Colonic mucosa (tissue), 4 donors: ENCODE measurements at regions not wholly inside any gene's neighbourhood (a gene's known extent, or its start where the extent isn't known, plus 50 kb on each side); places are given as distances from the start of the nearest gene placed in this dataset.

Source experiments
- DNase-seq: peaks from one replicate; pipeline ENCODE4 v3.0.0-alpha.2; 2020
- H3K27ac ChIP-seq: fragments of 200-600 bp; one replicate; pipeline ENCODE4 v1.8.0; 2021
- H3K27me3 ChIP-seq: fragments of 200-600 bp; one replicate; pipeline ENCODE4 v1.8.0; 2021
- H3K36me3 ChIP-seq: fragments of 200-600 bp; one replicate; pipeline ENCODE4 v1.8.0; 2021
- H3K4me1 ChIP-seq: fragments of 200-600 bp; one replicate; pipeline ENCODE4 v1.8.0; 2021; ENCODE audit warnings: mild to moderate bottlenecking
- H3K4me3 ChIP-seq: fragments of 200-600 bp; one replicate; pipeline ENCODE4 v1.8.0; 2021
- H3K9ac ChIP-seq, 2 donors: one replicate each; pipeline ENCODE4 v1.7.0; 2013; ENCODE audit warnings: control low read depth in 2 of 2, low read depth in 2 of 2, low read length in 2 of 2
- H3K9me3 ChIP-seq: fragments of 200-600 bp; one replicate; pipeline ENCODE4 v1.8.0; 2021
- CTCF ChIP-seq: fragments of 200-600 bp; IDR thresholded peaks from one replicate; pipeline ENCODE4 v1.8.0; 2022; ENCODE audit warnings: antibody characterized with exemption, mild to moderate bottlenecking
- intact Hi-C: fragments of 100-400 bp; cut with DNase I; formaldehyde crosslinking; loops from one replicate; pipeline ENCODE4 v1.14.1; 2022
- donor health status: healthy.
- donor health status: DM: no; HTN: no; CAD: no.
- donor health status: DM: no; HTN: no; CAD: no.

GRCh38 chr2:146270618-146271017 is 1574.2 kb upstream of the ACVR2A start:
- no peak for TF ChIP-seq CTCF
- Histone ChIP-seq H3K4me3 (no peak overlapping the region), H3K27ac (no peak overlapping the region), H3K36me3 (no peaks in the 10 kb centered on the region), H3K4me1 (no peaks in the 10 kb centered on the region), H3K9me3 (no peaks in the 10 kb centered on the region), H3K27me3 (no peaks in the 10 kb centered on the region), H3K9ac (no peak overlapping the region)
- intact Hi-C loops = no loop called here
- no peak for DNase-seq

GRCh38 chr2:146267093-146267492 is 1577.7 kb upstream of the ACVR2A start:
- Histone ChIP-seq H3K9me3 (no peaks in the 10 kb centered on the region), H3K27me3 (no peaks in the 10 kb centered on the region), H3K36me3 (no peaks in the 10 kb centered on the region), H3K9ac (no peak overlapping the region), H3K27ac (no peak overlapping the region), H3K4me3 (no peak overlapping the region), H3K4me1 (no peaks in the 10 kb centered on the region)
- no peak for TF ChIP-seq CTCF
- intact Hi-C loops = no loop called here
- no peak for DNase-seq

GRCh38 chr2:146265656-146266055 is 1579.2 kb upstream of the ACVR2A start:
- Histone ChIP-seq H3K27me3 (no peaks in the 10 kb centered on the region), H3K9me3 (no peaks in the 10 kb centered on the region), H3K27ac (no peak overlapping the region), H3K4me3 (no peak overlapping the region), H3K4me1 (no peaks in the 10 kb centered on the region), H3K36me3 (no peaks in the 10 kb centered on the region), H3K9ac (no peak overlapping the region)
- no peak for DNase-seq
- no peak for TF ChIP-seq CTCF
- intact Hi-C loops = no loop called here

- no peak overlapping the region for H3K9ac ChIP-seq
- no peaks in the 10 kb centered on the region for H3K4me1 ChIP-seq
- intact Hi-C loops = no loop called here
- TF ChIP-seq CTCF = no peak
- no peak for DNase-seq
- no peak overlapping the region for H3K27ac ChIP-seq
- no peaks in the 10 kb centered on the region for H3K36me3 ChIP-seq
- no peak overlapping the region for H3K4me3 ChIP-seq
- H3K9me3 ChIP-seq = no peaks in the 10 kb centered on the region
- H3K27me3 ChIP-seq = no peaks in the 10 kb centered on the region
Measured at GRCh38 chr2:146262606-146263005, 1582.2 kb upstream of the ACVR2A start.

GRCh38 chr2:146260551-146260950 is 1584.3 kb upstream of the ACVR2A start:
- intact Hi-C loops = no loop called here
- Histone ChIP-seq H3K36me3 (no peaks in the 10 kb centered on the region), H3K27me3 (no peaks in the 10 kb centered on the region), H3K4me1 (no peaks in the 10 kb centered on the region), H3K4me3 (no peak overlapping the region), H3K9me3 (no peaks in the 10 kb centered on the region), H3K9ac (no peak overlapping the region), H3K27ac (no peak overlapping the region)
- no peak for TF ChIP-seq CTCF
- no peak for DNase-seq

GRCh38 chr2:146259816-146260215 is 1585.0 kb upstream of the ACVR2A start:
- Histone ChIP-seq H3K27me3 (no peaks in the 10 kb centered on the region), H3K36me3 (no peaks in the 10 kb centered on the region), H3K4me1 (no peaks in the 10 kb centered on the region), H3K4me3 (no peak overlapping the region), H3K27ac (no peak overlapping the region), H3K9ac (no peak overlapping the region), H3K9me3 (no peaks in the 10 kb centered on the region)
- intact Hi-C loops = no loop called here
- TF ChIP-seq CTCF = no peak
- DNase-seq = no peak
